Subcutaneous abdominal adipose tissue (tissue), 5 donors: ENCODE measurements at regions not wholly inside any gene's neighbourhood (a gene's known extent, or its start where the extent isn't known, plus 50 kb on each side); places are given as distances from the start of the nearest gene placed in this dataset.

Experiments
- H3K27ac ChIP-seq: one replicate; pipeline ENCODE4 v1.7.0; 2013; ENCODE audit warnings: low read depth, mild to moderate bottlenecking, inconsistent platforms, low read length, moderate library complexity
- H3K27me3 ChIP-seq, 5 donors: one replicate each; pipeline ENCODE4 v1.7.0; 2013; ENCODE audit warnings: low read length in 5 of 5, inconsistent platforms in 1 of 5; ENCODE audit not compliant: control insufficient read depth in 5 of 5, insufficient read depth in 4 of 5
- H3K36me3 ChIP-seq, 5 donors: one replicate each; pipeline ENCODE4 v1.7.0; 2013; ENCODE audit warnings: low read length in 5 of 5; ENCODE audit not compliant: control insufficient read depth in 5 of 5, insufficient read depth in 5 of 5
- H3K4me1 ChIP-seq, 5 donors: one replicate each; pipeline ENCODE4 v1.7.0; 2013; ENCODE audit warnings: low read length in 5 of 5, mild to moderate bottlenecking in 3 of 5, moderate library complexity in 1 of 5; ENCODE audit not compliant: control insufficient read depth in 5 of 5, insufficient read depth in 5 of 5
- H3K4me3 ChIP-seq, 5 donors: one replicate each; pipeline ENCODE4 v1.7.0; 2013; ENCODE audit warnings: low read length in 5 of 5, low read depth in 1 of 5
- H3K9ac ChIP-seq, 5 donors: one replicate each; pipeline ENCODE4 v1.7.0; 2013; ENCODE audit warnings: low read length in 5 of 5, mild to moderate bottlenecking in 4 of 5, moderate library complexity in 3 of 5
- H3K9me3 ChIP-seq, 5 donors: one replicate each; pipeline ENCODE4 v1.7.0; 2013; ENCODE audit warnings: low read length in 5 of 5; ENCODE audit not compliant: control insufficient read depth in 5 of 5
- donor health status: healthy.
- donor health status: healthy.
- donor health status: healthy.
- donor health status: healthy.
- donor health status: healthy.

DNA sequence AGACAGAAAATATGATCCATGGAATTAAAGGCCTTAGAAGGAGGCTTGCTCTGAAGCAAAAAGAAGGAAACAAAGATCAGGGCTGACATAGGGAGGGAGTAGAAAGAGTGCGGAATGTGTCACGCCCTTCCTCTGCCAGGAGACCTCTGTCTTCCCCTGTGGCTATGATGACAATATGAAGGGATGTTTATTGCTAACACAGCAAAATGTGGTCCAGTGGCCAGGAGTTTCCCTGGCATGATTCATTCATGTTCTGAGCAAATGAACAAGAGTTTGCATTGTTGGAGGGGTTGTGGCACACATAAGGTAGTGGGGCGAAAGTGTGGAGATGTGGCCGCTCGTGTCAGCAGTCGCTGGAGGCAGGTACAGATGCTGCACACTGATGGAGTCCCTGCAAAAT, 169.4 kb downstream of the SHQ1 start:
- Histone ChIP-seq H3K4me3 (no peak overlapping the region), H3K27me3 (no peaks in the 10 kb centered on the region), H3K9ac (no peak overlapping the region), H3K27ac (no peak overlapping the region), H3K9me3 (peaks cover 5 to 12% (median 7%) of the 10 kb centered on the region in 5 donors), H3K36me3 (no peaks in the 10 kb centered on the region), H3K4me1 (no peaks in the 10 kb centered on the region)

DNA sequence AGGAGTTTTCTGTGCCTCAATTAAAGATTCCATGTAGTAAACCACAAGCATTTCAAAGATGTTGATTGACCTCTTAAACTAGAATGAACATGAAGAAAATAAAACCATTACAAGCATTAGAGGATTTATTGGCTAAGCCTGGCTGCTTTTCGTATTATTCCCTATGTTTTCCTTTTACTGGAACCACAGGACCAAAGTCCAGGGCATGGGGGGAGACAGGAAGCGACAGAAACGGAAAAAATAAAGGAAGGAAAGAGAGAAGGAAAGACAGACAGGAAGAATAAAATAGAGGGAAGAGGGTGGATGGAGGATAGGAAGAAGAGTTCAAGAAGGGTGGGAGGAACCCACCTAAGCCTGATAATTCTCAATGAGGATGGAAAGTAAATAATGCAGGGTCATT, 169.9 kb downstream of the SHQ1 start:
- Histone ChIP-seq H3K4me3 (no peak overlapping the region), H3K27ac (no peak overlapping the region), H3K4me1 (peaks cover 0 to under 1% (median 0%) of the 10 kb centered on the region in 5 donors)

DNA sequence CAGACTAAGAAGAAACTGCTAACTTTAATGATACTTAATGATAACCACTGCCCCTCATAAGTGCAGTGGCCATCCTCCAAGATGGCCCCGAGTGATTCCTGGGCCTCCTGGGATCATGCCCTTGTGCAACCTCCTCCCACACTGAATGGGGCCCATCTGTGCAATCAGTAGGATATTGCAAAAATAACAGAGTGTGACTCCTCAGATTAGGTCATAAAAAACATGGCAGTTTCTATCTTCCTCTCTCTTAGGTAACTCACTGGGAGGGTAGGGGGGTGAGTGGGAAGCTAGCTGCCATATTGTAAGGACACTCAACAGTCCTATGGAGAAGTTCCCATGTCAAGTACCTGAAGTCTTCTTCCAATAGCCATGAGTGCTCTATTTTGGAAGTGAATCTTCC, 173.0 kb downstream of the SHQ1 start:
- Histone ChIP-seq H3K27me3 (peaks cover 0 to 5% (median 0%) of the 10 kb centered on the region in 5 donors), H3K9ac (no peak overlapping the region), H3K27ac (no peak overlapping the region), H3K4me3 (no peak overlapping the region), H3K9me3 (peaks cover 0 to 6% (median 5%) of the 10 kb centered on the region in 5 donors), H3K4me1 (peaks cover 0 to 4% (median 0%) of the 10 kb centered on the region in 5 donors), H3K36me3 (no peaks in the 10 kb centered on the region)

More for the DNA sequence above, 169.9 kb downstream of the SHQ1 start:
- no peak overlapping the region for H3K9ac ChIP-seq
- no peaks in the 10 kb centered on the region for H3K36me3 ChIP-seq
- no peaks in the 10 kb centered on the region for H3K27me3 ChIP-seq
- peaks cover 5 to 12% (median 7%) of the 10 kb centered on the region in 5 donors for H3K9me3 ChIP-seq

DNA sequence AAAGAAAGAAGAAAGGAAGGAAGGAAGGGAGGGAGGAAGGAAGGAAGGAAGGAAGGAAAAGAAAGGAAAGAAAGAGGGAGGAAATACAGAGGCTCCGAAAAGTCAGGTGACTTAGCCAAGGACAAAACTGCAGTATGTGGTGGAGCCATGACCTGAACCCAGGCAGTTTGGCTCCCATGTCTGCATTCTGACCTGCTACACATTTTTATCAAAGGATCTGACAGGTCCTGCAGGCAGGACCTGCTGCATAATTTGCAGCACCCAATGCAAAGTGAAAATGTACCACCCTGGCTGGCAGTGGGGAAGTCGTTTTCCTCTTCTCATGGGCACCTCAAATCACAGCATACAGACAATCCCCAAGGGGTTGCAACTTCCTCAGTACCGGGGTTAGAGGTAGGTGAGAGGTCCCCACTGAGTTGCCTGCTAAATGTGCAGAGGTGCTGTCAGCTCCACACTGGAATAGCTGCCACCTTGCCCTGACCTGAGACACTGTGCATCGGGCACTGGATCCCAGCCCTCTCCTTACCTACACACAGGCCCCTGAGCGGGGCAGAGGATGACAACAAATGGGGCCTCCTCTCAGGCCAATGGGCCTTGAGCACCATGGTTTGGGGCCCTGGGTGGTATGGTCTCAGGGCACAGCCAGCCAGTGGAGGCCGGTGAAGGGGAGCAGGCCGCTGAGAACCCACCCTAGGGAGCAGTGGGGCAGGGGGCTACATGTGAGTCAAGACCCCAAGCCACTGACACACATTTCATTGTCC, 175.1 kb downstream of the SHQ1 start:
- Histone ChIP-seq H3K9ac (no peak overlapping the region), H3K9me3 (peaks cover 0 to 6% (median 5%) of the 10 kb centered on the region in 5 donors), H3K4me1 (peaks cover 0 to 4% (median 0%) of the 10 kb centered on the region in 5 donors), H3K4me3 (no peak overlapping the region), H3K27ac (no peak overlapping the region), H3K36me3 (no peaks in the 10 kb centered on the region), H3K27me3 (peaks cover 0 to 8% (median 0%) of the 10 kb centered on the region in 5 donors)

DNA sequence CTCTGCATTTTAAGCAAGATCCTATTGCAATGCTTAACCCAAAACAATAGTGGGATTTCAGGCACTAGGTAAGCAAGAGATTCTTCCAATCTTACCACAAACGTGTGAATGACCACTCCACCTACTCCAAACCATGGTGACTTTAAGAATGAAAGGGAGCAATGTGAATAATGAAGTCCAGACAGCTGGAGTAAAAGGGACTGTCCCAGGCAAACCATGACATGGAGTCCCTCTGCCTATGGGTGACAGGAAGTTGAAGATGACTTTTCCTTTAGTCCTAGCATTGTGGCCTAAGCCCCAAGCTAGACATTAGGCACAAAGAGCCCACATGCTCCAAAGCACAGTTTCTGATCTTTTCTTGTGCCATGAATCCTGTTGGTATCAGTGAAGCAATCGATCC, 179.0 kb downstream of the SHQ1 start:
- Histone ChIP-seq H3K36me3 (no peaks in the 10 kb centered on the region), H3K27me3 (peaks cover 0 to 8% (median 3%) of the 10 kb centered on the region in 5 donors), H3K9me3 (no peaks in the 10 kb centered on the region), H3K27ac (no peak overlapping the region), H3K4me3 (no peak overlapping the region), H3K4me1 (peaks cover 0 to 4% (median 3%) of the 10 kb centered on the region in 5 donors), H3K9ac (no peak overlapping the region)

DNA sequence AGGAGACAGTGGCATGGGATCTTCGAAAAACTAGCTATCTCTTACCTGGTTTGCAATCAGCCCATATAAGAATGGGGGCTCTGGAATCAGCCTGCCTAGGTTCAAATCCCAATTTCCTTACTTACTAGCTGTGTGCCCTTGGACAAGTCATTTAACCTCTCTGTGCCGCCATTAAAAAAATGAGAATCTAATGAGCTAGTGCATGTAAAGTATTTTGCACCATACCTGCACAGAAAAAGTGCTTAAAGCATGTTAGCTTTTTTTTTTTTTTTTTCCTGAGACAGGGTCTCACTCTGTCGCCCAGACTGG, 181.8 kb downstream of the SHQ1 start:
- no peaks in the 10 kb centered on the region for H3K36me3 ChIP-seq

DNA sequence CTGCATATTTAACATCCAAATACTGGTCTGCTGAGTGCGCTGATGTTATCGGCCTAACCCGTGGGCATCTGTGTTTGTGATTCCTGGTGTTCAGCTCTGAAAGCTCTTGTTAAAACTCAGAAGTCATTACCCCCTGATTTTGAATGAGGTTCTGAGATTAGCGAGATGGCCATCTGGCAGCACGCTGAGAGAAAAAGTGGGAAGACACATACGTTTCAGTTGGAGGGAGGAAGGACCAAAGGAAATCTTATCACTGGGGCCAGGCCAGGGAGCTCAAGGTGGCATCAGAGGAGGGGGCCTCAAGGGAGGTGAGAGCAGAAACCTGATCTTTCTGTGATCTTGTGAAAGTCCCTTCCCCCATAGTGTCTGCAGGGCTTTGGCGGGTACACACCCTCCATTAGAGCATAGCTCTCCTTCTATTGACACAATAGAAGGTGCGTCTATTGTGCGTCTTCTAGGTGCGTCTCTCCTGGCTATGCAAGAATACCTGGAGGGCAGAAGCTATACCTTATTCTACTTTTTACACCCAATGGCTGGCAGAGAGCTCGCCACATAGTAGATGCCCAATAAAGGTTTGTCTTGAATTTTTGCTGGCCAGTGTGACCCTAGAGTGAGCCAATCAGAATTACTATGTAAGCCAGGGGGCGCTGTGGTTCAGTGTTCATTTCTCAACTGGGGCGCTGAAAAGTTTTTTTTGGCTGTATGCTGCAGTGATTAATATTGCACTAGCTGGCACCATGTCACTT, 182.4 kb downstream of the SHQ1 start:
- H3K27me3 ChIP-seq, result peaks cover 0 to 5% (median 0%) of the 10 kb centered on the region in 5 donors
- H3K27ac ChIP-seq, result no peak overlapping the region

More for the DNA sequence above, 181.8 kb downstream of the SHQ1 start:
- H3K27ac ChIP-seq, result no peak overlapping the region
- H3K9ac ChIP-seq, result no peak overlapping the region
- H3K4me1 ChIP-seq, result peaks cover 0 to 13% (median 2%) of the 10 kb centered on the region in 5 donors
- peaks cover 0 to 8% (median 3%) of the 10 kb centered on the region in 5 donors for H3K27me3 ChIP-seq
- H3K4me3 ChIP-seq, result no peak overlapping the region
- no peaks in the 10 kb centered on the region for H3K9me3 ChIP-seq

DNA sequence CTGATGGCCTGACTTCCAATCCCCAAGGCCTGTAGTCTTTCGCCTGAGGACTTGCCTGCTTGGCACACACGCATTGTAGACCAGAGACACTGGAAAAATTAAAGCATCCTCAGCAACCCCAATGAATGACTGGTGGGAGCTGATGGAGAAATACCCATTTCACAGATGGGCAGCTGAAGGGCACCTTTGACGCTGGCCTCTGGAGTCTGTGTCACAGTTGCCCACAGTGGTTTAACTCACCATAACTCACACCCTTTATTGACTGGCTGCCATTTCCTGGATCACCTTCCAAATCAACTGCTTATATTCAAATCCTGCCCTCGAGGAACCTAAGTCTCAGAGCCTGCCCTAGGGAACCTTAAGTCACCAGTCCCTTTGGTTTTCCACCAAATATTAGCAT, 183.1 kb downstream of the SHQ1 start:
- no peaks in the 10 kb centered on the region for H3K36me3 ChIP-seq
- H3K27ac ChIP-seq, result no peak overlapping the region
- H3K27me3 ChIP-seq, result peaks cover 0 to 3% (median 0%) of the 10 kb centered on the region in 5 donors

More for the DNA sequence above, 182.4 kb downstream of the SHQ1 start:
- Histone ChIP-seq H3K9ac (no peak overlapping the region), H3K36me3 (no peaks in the 10 kb centered on the region), H3K9me3 (no peaks in the 10 kb centered on the region), H3K4me3 (no peak overlapping the region), H3K4me1 (peaks cover 0 to 13% (median 2%) of the 10 kb centered on the region in 5 donors)

DNA sequence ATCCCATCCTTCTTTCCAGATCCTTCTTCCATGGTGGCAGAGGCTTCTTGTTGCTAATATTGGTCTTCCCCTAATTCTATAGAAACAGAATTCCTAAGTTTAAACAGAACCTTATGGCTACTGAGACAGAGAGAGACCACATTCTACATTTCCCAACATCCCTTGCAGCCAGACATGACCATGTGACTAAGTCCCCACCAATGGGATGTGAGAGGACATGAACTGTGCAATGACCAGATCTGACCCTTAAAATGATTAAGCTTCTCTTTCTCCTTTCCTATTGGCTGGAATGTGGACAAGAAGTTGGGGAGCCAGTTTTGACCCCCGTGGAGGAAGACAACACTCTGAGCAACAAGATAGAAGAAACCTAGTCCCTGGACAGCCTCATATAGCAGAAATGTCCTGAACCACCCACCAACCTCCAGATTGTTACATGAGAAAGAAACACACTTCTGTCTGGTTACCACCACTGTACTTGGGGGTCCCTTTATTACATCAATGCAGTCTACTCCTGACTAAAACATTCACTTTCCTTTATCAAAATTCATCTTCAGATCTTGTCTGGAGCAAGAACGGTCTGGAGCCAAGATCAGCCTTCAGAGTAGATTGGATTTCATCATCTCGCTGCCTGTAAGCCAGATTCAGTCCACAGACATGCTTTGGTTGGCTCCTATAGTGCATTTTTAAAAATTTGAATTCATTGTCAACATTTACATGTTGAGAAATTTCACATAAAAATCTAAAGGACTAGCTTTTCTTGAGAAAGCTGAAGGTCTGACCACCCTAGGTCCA, 183.9 kb downstream of the SHQ1 start:
- peaks cover 0 to 3% (median 0%) of the 10 kb centered on the region in 5 donors for H3K27me3 ChIP-seq
- no peak overlapping the region for H3K4me3 ChIP-seq
- no peak overlapping the region for H3K27ac ChIP-seq
- no peaks in the 10 kb centered on the region for H3K9me3 ChIP-seq
- peaks cover 0 to 13% (median 2%) of the 10 kb centered on the region in 5 donors for H3K4me1 ChIP-seq
- no peaks in the 10 kb centered on the region for H3K36me3 ChIP-seq
- H3K9ac ChIP-seq, result no peak overlapping the region

More for the DNA sequence above, 183.1 kb downstream of the SHQ1 start:
- no peak overlapping the region for H3K4me3 ChIP-seq
- peaks cover 0 to 13% (median 2%) of the 10 kb centered on the region in 5 donors for H3K4me1 ChIP-seq
- H3K9ac ChIP-seq, result no peak overlapping the region
- H3K9me3 ChIP-seq, result no peaks in the 10 kb centered on the region
